H1 (cell line): ENCODE measurements at regions not wholly inside any gene's neighbourhood (a gene's known extent, or its start where the extent isn't known, plus 50 kb on each side); places are given as distances from the start of the nearest gene placed in this dataset.

Experiments used
- CTCF ChIA-PET: fragments of 300-600 bp; sonication (Branson Sonifier 250); formaldehyde crosslinking; loops from one replicate; lab custom pipeline; 2021; ENCODE audit not compliant: partially characterized antibody; lab: Charles Lee
- POLR2A ChIA-PET: fragments of 300-600 bp; sonication (Branson Sonifier 250); formaldehyde crosslinking; loops from one replicate; lab custom pipeline; 2021; ENCODE audit warnings: inconsistent platforms; ENCODE audit not compliant: partially characterized antibody; lab: Charles Lee
- DNase-seq, 2 experiments: peaks; one replicate each; pipeline versions ENCODE4 v3.0.0 to v3.0.0-alpha.2; 2010 to 2022; ENCODE audit warnings: low spot score in 2 of 2, low read depth in 1 of 2, mixed read lengths in 1 of 2
- FAIRE-seq: peaks from 2 replicates; lab custom pipeline; 2011; peaks lifted over from hg19 to GRCh38; lab: Jason Lieb, UNC
- H2AFZ ChIP-seq: 2 replicates; pipeline ENCODE4 v1.8.1; 2012; ENCODE audit warnings: low read length, inconsistent platforms
- H2AK5ac ChIP-seq: 2 replicates; pipeline ENCODE4 v1.6.1; 2013; ENCODE audit warnings: low read depth, low read length
- H2BK120ac ChIP-seq: replicated peaks from 2 replicates; pipeline ENCODE3; 2013; ENCODE audit warnings: low read depth, low read length, inconsistent platforms
- H2BK12ac ChIP-seq: 2 replicates; pipeline ENCODE4 v1.6.1; 2013; ENCODE audit warnings: low read depth, low read length
- H2BK15ac ChIP-seq: 2 replicates; pipeline ENCODE4 v1.6.1; 2013; ENCODE audit warnings: low read length
- H2BK20ac ChIP-seq: 2 replicates; pipeline ENCODE4 v1.6.1; 2013; ENCODE audit warnings: low read length
- H2BK5ac ChIP-seq: 2 replicates; pipeline ENCODE4 v1.6.1; 2013; ENCODE audit warnings: low read depth, low read length
- H3K14ac ChIP-seq: 2 replicates; pipeline ENCODE4 v1.6.1; 2013; ENCODE audit warnings: inconsistent platforms; ENCODE audit not compliant: insufficient read length
- H3K18ac ChIP-seq: 2 replicates; pipeline ENCODE4 v1.6.1; 2013; ENCODE audit warnings: low read length; ENCODE audit errors: extremely low read depth
- H3K23ac ChIP-seq: 2 replicates; pipeline ENCODE4 v1.6.1; 2013; ENCODE audit warnings: inconsistent platforms; ENCODE audit not compliant: insufficient read length
- H3K23me2 ChIP-seq: 2 replicates; pipeline ENCODE4 v1.6.1; 2013; ENCODE audit warnings: low read depth, low read length
- H3K27ac ChIP-seq: 2 replicates; pipeline ENCODE4 v1.6.1; 2011; ENCODE audit warnings: low read depth, low read length, inconsistent platforms
- H3K27me3 ChIP-seq, 4 experiments: replicated peaks in 1 of 4; 1 replicate in 1 of 4; 2 replicates in 3 of 4; pipeline versions ENCODE4 v1.6.1 to v1.8.1; 2011 to 2013; ENCODE audit warnings: low read length in 3 of 4, mild to moderate bottlenecking in 3 of 4, inconsistent platforms in 2 of 4, mixed read lengths in 2 of 4, moderate library complexity in 1 of 4; ENCODE audit not compliant: control insufficient read depth in 3 of 4, insufficient read depth in 3 of 4; ENCODE audit errors: extremely low read depth in 1 of 4
- H3K36me3 ChIP-seq, 4 experiments: 2 replicates each; pipeline versions ENCODE4 v1.6.1 to v1.8.1; 2011 to 2013; ENCODE audit warnings: mild to moderate bottlenecking in 4 of 4, low read length in 3 of 4, moderate library complexity in 2 of 4, control low read depth in 1 of 4, inconsistent platforms in 1 of 4; ENCODE audit not compliant: insufficient read depth in 4 of 4, control insufficient read depth in 2 of 4
- H3K4ac ChIP-seq: replicated peaks from 2 replicates; pipeline ENCODE3; 2013; ENCODE audit warnings: low read length, low read depth, mixed read lengths, inconsistent platforms; ENCODE audit not compliant: insufficient read length
- H3K4me1 ChIP-seq, 4 experiments: replicated peaks in 1 of 4; 1 replicate in 1 of 4; 2 replicates in 3 of 4; pipeline versions ENCODE4 v1.6.1 to v1.8.1; 2011 to 2013; ENCODE audit warnings: low read length in 3 of 4, inconsistent platforms in 2 of 4, mixed read lengths in 1 of 4; ENCODE audit not compliant: insufficient read depth in 4 of 4, control insufficient read depth in 3 of 4
- H3K4me2 ChIP-seq, 2 experiments: 2 replicates each; pipeline versions ENCODE4 v1.6.1 to v1.8.1; 2011 to 2013; ENCODE audit warnings: low read depth in 2 of 2, low read length in 2 of 2, control low read depth in 1 of 2, inconsistent platforms in 1 of 2, mild to moderate bottlenecking in 1 of 2; ENCODE audit not compliant: insufficient read depth in 1 of 2
- H3K4me3 ChIP-seq, 4 experiments: fragments of 200-600, 300-600 bp in 1 of 4; sonication (generic), shearing (Covaris generic), sonication (Bioruptor Twin) in 1 of 4; 2 replicates each; pipeline versions ENCODE4 v1.5.1 to v1.8.1; 2011 to 2016; ENCODE audit warnings: low read length in 4 of 4, low read depth in 3 of 4, control low read depth in 2 of 4, inconsistent platforms in 2 of 4, mild to moderate bottlenecking in 2 of 4, mixed read lengths in 1 of 4, moderate library complexity in 1 of 4; ENCODE audit not compliant: insufficient read depth in 2 of 4; ENCODE audit errors: extremely low read depth in 1 of 4
- H3K56ac ChIP-seq: replicated peaks from 2 replicates; pipeline ENCODE3; 2013; ENCODE audit warnings: low read depth, mild to moderate bottlenecking, mixed read lengths, low read length, inconsistent platforms; ENCODE audit not compliant: insufficient read length
- H3K79me1 ChIP-seq: 2 replicates; pipeline ENCODE4 v1.6.1; 2013; ENCODE audit warnings: low read depth, low read length, control low read depth
- H3K79me2 ChIP-seq, 2 experiments: 2 replicates each; pipeline versions ENCODE4 v1.6.1 to v1.8.1; 2012 to 2013; ENCODE audit warnings: low read length in 2 of 2, mild to moderate bottlenecking in 2 of 2, inconsistent platforms in 1 of 2; ENCODE audit not compliant: insufficient read depth in 2 of 2, control insufficient read depth in 1 of 2
- H3K9ac ChIP-seq, 4 experiments: replicated peaks in 1 of 4; 1 replicate in 1 of 4; 2 replicates in 3 of 4; pipeline versions ENCODE4 v1.6.1 to v1.8.1; 2011 to 2013; ENCODE audit warnings: low read depth in 3 of 4, low read length in 3 of 4, control low read depth in 2 of 4, mild to moderate bottlenecking in 2 of 4, moderate library complexity in 2 of 4, inconsistent platforms in 1 of 4; ENCODE audit errors: extremely low read depth in 1 of 4
- H3K9me3 ChIP-seq, 2 experiments: 2 replicates each; pipeline versions ENCODE4 v1.6.1 to v1.8.1; 2012 to 2013; ENCODE audit warnings: mild to moderate bottlenecking in 2 of 2, moderate library complexity in 2 of 2, control low read depth in 1 of 2, inconsistent platforms in 1 of 2, low read depth in 1 of 2, low read length in 1 of 2, mixed read lengths in 1 of 2; ENCODE audit not compliant: insufficient read depth in 2 of 2
- H4K20me1 ChIP-seq, 2 experiments: replicated peaks in 1 of 2; 2 replicates each; pipeline versions ENCODE3 to v1.8.1; 2011 to 2013; ENCODE audit warnings: inconsistent platforms in 2 of 2, low read length in 2 of 2, mild to moderate bottlenecking in 1 of 2; ENCODE audit not compliant: insufficient read depth in 2 of 2, control insufficient read depth in 1 of 2
- H4K5ac ChIP-seq: 2 replicates; pipeline ENCODE4 v1.6.1; 2013; ENCODE audit warnings: low read length, low read depth, mixed read lengths, inconsistent platforms; ENCODE audit not compliant: insufficient read length
- H4K8ac ChIP-seq: 2 replicates; pipeline ENCODE4 v1.8.0; 2013; ENCODE audit warnings: mild to moderate bottlenecking, moderate library complexity, low read length, inconsistent platforms; ENCODE audit not compliant: insufficient read depth; ENCODE audit errors: extremely low read depth
- H4K91ac ChIP-seq: replicated peaks from 2 replicates; pipeline ENCODE3; 2013; ENCODE audit warnings: low read length, mixed read lengths, inconsistent platforms; ENCODE audit not compliant: insufficient read length
- ATF2 ChIP-seq: IDR thresholded peaks from 2 replicates; pipeline ENCODE4 v1.6.1; 2012; ENCODE audit warnings: low read length, inconsistent platforms
- ATF3 ChIP-seq: IDR thresholded peaks from 2 replicates; pipeline ENCODE4 v1.6.1; 2011; ENCODE audit warnings: low read depth, mild to moderate bottlenecking, low read length; ENCODE audit not compliant: insufficient read depth
- BRCA1 ChIP-seq: IDR thresholded peaks from 2 replicates; pipeline ENCODE4 v1.6.1; 2012; ENCODE audit warnings: low read depth, low read length, improper control_type of control experiment
- CBX5 ChIP-seq: fragments of 300-800, 300-1000 bp; sonication (generic); IDR thresholded peaks from 2 replicates; pipeline ENCODE4 v1.7.1; 2016; ENCODE audit warnings: antibody characterized with exemption, low read length, low read depth
- CHD1 ChIP-seq: IDR thresholded peaks from 2 replicates; pipeline ENCODE4 v1.6.1; 2012; ENCODE audit warnings: low read depth, low read length, improper control_type of control experiment
- EP300 ChIP-seq, 2 experiments: IDR thresholded peaks; 1 replicate in 1 of 2; 2 replicates in 1 of 2; pipeline ENCODE4 v1.6.1; 2011 to 2012; ENCODE audit warnings: low read depth in 2 of 2, low read length in 2 of 2, mild to moderate bottlenecking in 2 of 2, borderline replicate concordance in 1 of 2, inconsistent platforms in 1 of 2, moderate library complexity in 1 of 2
- EZH2 ChIP-seq: fragments of 200-600 bp; sonication (generic); IDR thresholded peaks from 2 replicates; pipeline ENCODE4 v1.7.1; 2012; ENCODE audit warnings: low read depth, mild to moderate bottlenecking, moderate library complexity, low read length, inconsistent platforms; ENCODE audit not compliant: severe bottlenecking
- GTF2F1 ChIP-seq: IDR thresholded peaks from 2 replicates; pipeline ENCODE4 v1.6.1; 2012; ENCODE audit warnings: low read depth, low read length, improper control_type of control experiment, borderline replicate concordance
- POU5F1 ChIP-seq: IDR thresholded peaks from 2 replicates; pipeline ENCODE4 v1.6.1; 2011; ENCODE audit warnings: low read depth, mild to moderate bottlenecking, low read length, moderate library complexity
- SIX5 ChIP-seq: IDR thresholded peaks from 2 replicates; pipeline ENCODE4 v1.6.1; 2011; ENCODE audit warnings: mild to moderate bottlenecking, low read depth, low read length
- SP1 ChIP-seq: IDR thresholded peaks from 2 replicates; pipeline ENCODE4 v1.6.1; 2011; ENCODE audit warnings: low read depth, low read length
- USF2 ChIP-seq: IDR thresholded peaks from 2 replicates; pipeline ENCODE4 v1.6.1; 2011; ENCODE audit warnings: low read length, improper control_type of control experiment
- WGBS, 2 experiments: shearing (Covaris generic) in 1 of 2; methylation state at CpG; one replicate each; pipeline versions ENCODE4 v1.1.6 to v1.1.7; 2013 to 2015; ENCODE audit warnings: low lambda C conversion rate in 2 of 2, mixed read lengths in 2 of 2, inconsistent platforms in 1 of 2, low coverage in 1 of 2, missing lambda C conversion rate in 1 of 2; ENCODE audit not compliant: insufficient replicate concordance in 2 of 2, insufficient coverage in 1 of 2, insufficient read length in 1 of 2; ENCODE audit errors: extremely low coverage in 1 of 2, missing lambda C conversion rate in 1 of 2; 5-methylcytosine and 5-hydroxymethylcytosine counted together

- Histone ChIP-seq H4K91ac (no peak overlapping the region), H3K9ac (no peak overlapping the region), H3K4me2 (no peak overlapping the region), H4K5ac (no peak overlapping the region), H2BK5ac (no peak overlapping the region), H3K23ac (no peak overlapping the region), H2BK20ac (no peak overlapping the region), H4K8ac (no peak overlapping the region), H3K4me3 (no peak overlapping the region), H2AFZ (no peak overlapping the region), H3K4me1 (no peaks in the 10 kb centered on the region), H3K36me3 (no peaks in the 10 kb centered on the region), H3K27ac (no peak overlapping the region), H2BK15ac (no peak overlapping the region), H3K4ac (no peak overlapping the region), H2BK120ac (no peak overlapping the region), H3K79me2 (no peaks in the 10 kb centered on the region), H3K18ac (no peak overlapping the region), H2BK12ac (no peak overlapping the region), H3K23me2 (no peaks in the 10 kb centered on the region), H3K56ac (no peak overlapping the region), H3K27me3 (no peaks in the 10 kb centered on the region), H2AK5ac (no peak overlapping the region), H3K79me1 (no peaks in the 10 kb centered on the region), H3K9me3 (no peaks in the 10 kb centered on the region), H3K14ac (no peak overlapping the region), H4K20me1 (no peaks in the 10 kb centered on the region)
- FAIRE-seq (no peak), DNase-seq (no peak)
- POLR2A ChIA-PET = no interaction called here
- CTCF ChIA-PET = interaction anchor here (1.6 kb wide), 1 partner anchor 11 kb away, joined by 3 read pairs; no protein-coding TSS in a partner anchor
- WGBS, 2 experiments = 95% methylated on average over 4 of the region's 4 CpGs; no CpG with 5 or more reads in 1 of the 2 experiments
- TF ChIP-seq USF2 = no peak
- no peak for TF ChIP-seq CHD1
- TF ChIP-seq ATF2 = no peak
- TF ChIP-seq GTF2F1 = no peak
- no peak for TF ChIP-seq SIX5
- TF ChIP-seq EP300 (IDR thresholded peaks at IDR 0.05; ENCODE audit: borderline replicate concordance in 1 of 2, low read depth in 2 of 2, low read length in 2 of 2) = no peak
- TF ChIP-seq SP1 = no peak
- TF ChIP-seq EZH2 = no peak
- TF ChIP-seq POU5F1 = no peak
- no peak for TF ChIP-seq BRCA1
- no peak for TF ChIP-seq ATF3
- no peak for TF ChIP-seq CBX5
Observed at GRCh38 chr7:45359776-45360175, 202.2 kb downstream of the RAMP3 start.
